PC-9 (cell line): ENCODE measurements at regions not wholly inside any gene's neighbourhood (a gene's known extent, or its start where the extent isn't known, plus 50 kb on each side); places are given as distances from the start of the nearest gene placed in this dataset.

Experiments
- BruUV-seq: library from RNA; stranded (reverse); fragments of 400-500 nt; replicated peaks from 2 replicates; lab custom pipeline; 2021; lab: Mats Ljungman, UMichigan
- CTCF ChIA-PET: fragments of 300-600 bp; sonication (Branson Sonifier 250); formaldehyde crosslinking; loops from one replicate; lab custom pipeline; 2022; ENCODE audit warnings: antibody characterized with exemption; lab: Charles Lee
- POLR2A ChIA-PET: fragments of 300-600 bp; sonication (Branson Sonifier 250); formaldehyde crosslinking; loops from one replicate; lab custom pipeline; 2022; ENCODE audit warnings: antibody characterized with exemption; ENCODE audit not compliant: unreplicated experiment; lab: Charles Lee
- DNase-seq, 2 experiments: peaks; one replicate each; pipeline versions ENCODE4 v3.0.0 to v3.0.0-alpha.2; 2015 to 2022; ENCODE audit warnings: mixed read lengths in 1 of 2
- H2AFZ ChIP-seq: fragments of 200-600 bp; sonication (generic); 2 replicates; pipeline ENCODE4 v1.8.1; 2017; ENCODE audit warnings: antibody characterized with exemption
- H3F3A ChIP-seq: fragments of 200-600 bp; sonication (generic); 2 replicates; pipeline ENCODE4 v1.8.1; 2017; ENCODE audit warnings: antibody characterized with exemption, mild to moderate bottlenecking, low read depth; ENCODE audit not compliant: insufficient read depth
- H3K27ac ChIP-seq: fragments of 200-600 bp; sonication (generic); 2 replicates; pipeline ENCODE4 v1.6.1; 2016; ENCODE audit warnings: mixed run types
- H3K27me3 ChIP-seq: fragments of 200-600 bp; sonication (generic); 2 replicates; pipeline ENCODE4 v1.6.1; 2016; ENCODE audit warnings: low read depth, mixed run types; ENCODE audit not compliant: insufficient read depth
- H3K36me3 ChIP-seq: fragments of 200-600 bp; sonication (generic); 2 replicates; pipeline ENCODE4 v1.6.1; 2016; ENCODE audit warnings: low read depth, mixed run types
- H3K4me1 ChIP-seq: fragments of 200-600 bp; sonication (generic); replicated peaks from 2 replicates; pipeline ENCODE4 v1.6.1; 2016; ENCODE audit warnings: mixed run types; ENCODE audit not compliant: insufficient read depth
- H3K4me2 ChIP-seq: fragments of 200-600 bp; sonication (generic); 2 replicates; pipeline ENCODE4 v1.6.1; 2017; ENCODE audit warnings: mixed run types
- H3K4me3 ChIP-seq: fragments of 200-600 bp; sonication (generic); 2 replicates; pipeline ENCODE4 v1.6.1; 2016; ENCODE audit warnings: mixed run types
- H3K79me2 ChIP-seq: fragments of 200-600 bp; sonication (generic); 2 replicates; pipeline ENCODE4 v1.6.1; 2017; ENCODE audit warnings: low read depth, mixed run types
- H3K9me2 ChIP-seq: fragments of 200-600 bp; sonication (generic); 2 replicates; pipeline ENCODE4 v1.8.1; 2017; ENCODE audit warnings: mild to moderate bottlenecking; ENCODE audit not compliant: insufficient read depth
- H3K9me3 ChIP-seq: fragments of 200-600 bp; sonication (generic); 2 replicates; pipeline ENCODE4 v1.8.1; 2016; ENCODE audit warnings: low read depth; ENCODE audit not compliant: insufficient read depth
- H4K20me1 ChIP-seq: fragments of 200-600 bp; sonication (generic); 2 replicates; pipeline ENCODE4 v1.8.1; 2017; ENCODE audit not compliant: insufficient read depth
- EZH2 ChIP-seq: fragments of 200-600 bp; sonication (generic); IDR thresholded peaks from 2 replicates; pipeline ENCODE4 v1.8.0; 2017; ENCODE audit warnings: antibody characterized with exemption, low read depth
- intact Hi-C: fragments of 100-400 bp; cut with micrococcal nuclease; formaldehyde crosslinking; loops from one replicate; pipeline ENCODE4 v1.10.0; 2022; ENCODE audit not compliant: unreplicated experiment
- TF ChIP-seq, protein P1 (sequence below): fragments of 200-600 bp; sonication (generic); conservative IDR thresholded peaks from 2 replicates; pipeline ENCODE4 v1.6.1; 2017; ENCODE audit warnings: mixed run types, antibody characterized with exemption, mild to moderate bottlenecking, moderate library complexity

DNA sequence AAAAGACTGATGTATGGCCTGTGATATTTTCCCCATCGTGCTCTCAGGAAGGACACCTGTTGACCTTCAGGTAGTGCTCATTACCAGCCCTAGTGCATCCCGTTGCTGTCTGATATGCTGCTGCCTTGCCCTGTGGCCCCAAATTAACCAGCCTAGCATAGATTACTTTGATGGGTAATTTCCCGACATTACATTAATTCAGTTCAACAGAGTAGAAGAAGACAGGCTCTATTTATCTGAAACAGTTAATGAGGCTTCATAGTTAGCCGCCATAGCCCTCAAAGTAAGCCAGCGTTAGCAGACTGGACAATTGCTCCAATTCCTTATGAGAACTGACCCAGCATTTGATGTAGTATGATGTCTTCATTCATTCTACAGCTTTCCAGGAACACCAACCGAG lies 257.6 kb downstream of the OLFM3 start:
- no peak overlapping the region for H3K4me2 ChIP-seq
- CTCF ChIA-PET, result no interaction called here
- DNase-seq, result no peak

DNA sequence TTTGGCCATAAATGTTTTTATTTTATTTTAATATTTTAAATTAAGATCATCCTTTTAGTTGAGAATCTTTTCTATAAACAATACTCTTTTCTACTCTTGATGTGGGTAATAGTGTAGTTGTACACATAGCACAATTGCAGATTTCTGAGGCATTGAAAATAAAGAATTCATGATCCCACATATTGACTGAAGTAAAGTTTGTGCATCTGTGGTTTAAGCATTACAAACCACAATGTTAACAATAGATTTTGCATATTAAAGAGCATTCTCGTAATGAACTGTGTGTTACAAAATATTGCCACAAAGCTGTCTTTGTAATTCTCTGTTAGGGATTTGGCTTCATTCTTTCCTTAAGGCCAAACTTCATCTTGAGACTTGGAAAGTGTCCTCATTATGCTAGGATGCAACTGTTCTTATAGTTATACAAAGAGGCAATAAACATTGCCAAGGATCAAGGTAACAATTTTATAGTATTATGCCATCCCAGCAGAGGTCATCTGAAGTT lies 256.8 kb downstream of the OLFM3 start:
- H3K9me3 ChIP-seq, result no peaks in the 10 kb centered on the region
- BruUV-seq, result no TSS peak
- no peaks in the 10 kb centered on the region for H3K27me3 ChIP-seq
- intact Hi-C loops, result no loop called here
- H3K36me3 ChIP-seq, result no peaks in the 10 kb centered on the region
- H4K20me1 ChIP-seq, result no peaks in the 10 kb centered on the region
- TF ChIP-seq, protein P1, sequence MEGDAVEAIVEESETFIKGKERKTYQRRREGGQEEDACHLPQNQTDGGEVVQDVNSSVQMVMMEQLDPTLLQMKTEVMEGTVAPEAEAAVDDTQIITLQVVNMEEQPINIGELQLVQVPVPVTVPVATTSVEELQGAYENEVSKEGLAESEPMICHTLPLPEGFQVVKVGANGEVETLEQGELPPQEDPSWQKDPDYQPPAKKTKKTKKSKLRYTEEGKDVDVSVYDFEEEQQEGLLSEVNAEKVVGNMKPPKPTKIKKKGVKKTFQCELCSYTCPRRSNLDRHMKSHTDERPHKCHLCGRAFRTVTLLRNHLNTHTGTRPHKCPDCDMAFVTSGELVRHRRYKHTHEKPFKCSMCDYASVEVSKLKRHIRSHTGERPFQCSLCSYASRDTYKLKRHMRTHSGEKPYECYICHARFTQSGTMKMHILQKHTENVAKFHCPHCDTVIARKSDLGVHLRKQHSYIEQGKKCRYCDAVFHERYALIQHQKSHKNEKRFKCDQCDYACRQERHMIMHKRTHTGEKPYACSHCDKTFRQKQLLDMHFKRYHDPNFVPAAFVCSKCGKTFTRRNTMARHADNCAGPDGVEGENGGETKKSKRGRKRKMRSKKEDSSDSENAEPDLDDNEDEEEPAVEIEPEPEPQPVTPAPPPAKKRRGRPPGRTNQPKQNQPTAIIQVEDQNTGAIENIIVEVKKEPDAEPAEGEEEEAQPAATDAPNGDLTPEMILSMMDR, result no peak
- no peak for TF ChIP-seq EZH2
- H3K27ac ChIP-seq, result no peak overlapping the region
- H3F3A ChIP-seq, result no peaks in the 10 kb centered on the region
- DNase-seq, result no peak
- CTCF ChIA-PET, result no interaction called here
- POLR2A ChIA-PET, result no interaction called here
- no peak overlapping the region for H3K4me3 ChIP-seq
- no peak overlapping the region for H2AFZ ChIP-seq
- H3K9me2 ChIP-seq, result no peaks in the 10 kb centered on the region
- H3K79me2 ChIP-seq, result no peaks in the 10 kb centered on the region
- H3K4me1 ChIP-seq, result peaks cover 26% of the 10 kb centered on the region
- no peak overlapping the region for H3K4me2 ChIP-seq

More for the DNA sequence above, 257.6 kb downstream of the OLFM3 start:
- Histone ChIP-seq H2AFZ (no peak overlapping the region), H3K4me3 (no peak overlapping the region), H3K36me3 (no peaks in the 10 kb centered on the region), H3K4me1 (peaks cover 26% of the 10 kb centered on the region), H4K20me1 (no peaks in the 10 kb centered on the region), H3K27me3 (no peaks in the 10 kb centered on the region), H3K79me2 (no peaks in the 10 kb centered on the region), H3K9me2 (no peaks in the 10 kb centered on the region), H3K27ac (no peak overlapping the region), H3K9me3 (no peaks in the 10 kb centered on the region), H3F3A (no peaks in the 10 kb centered on the region)
- intact Hi-C loops, result no loop called here
- no peak for TF ChIP-seq EZH2
- TF ChIP-seq, protein P1, result no peak
- no TSS peak for BruUV-seq
- POLR2A ChIA-PET, result no interaction called here

DNA sequence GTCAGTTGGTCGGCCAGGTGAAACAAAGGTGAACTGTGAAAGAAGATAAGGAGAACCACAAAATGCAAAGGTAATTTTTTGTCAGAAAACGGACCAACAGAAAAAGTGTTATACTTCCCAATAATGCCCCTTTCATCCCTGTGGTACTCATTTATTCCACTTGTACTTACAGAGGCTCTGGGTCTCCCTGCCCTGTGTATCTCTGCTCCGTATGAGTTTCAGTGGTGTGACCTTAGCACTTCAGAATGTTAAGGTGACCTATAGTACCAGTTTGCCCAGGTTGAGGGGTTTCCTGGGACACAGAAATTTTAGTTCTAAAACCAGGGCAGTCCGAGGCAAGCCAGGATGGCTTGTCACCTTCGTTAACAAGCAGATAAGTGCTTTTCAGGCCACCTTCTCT lies 254.8 kb downstream of the OLFM3 start:
- Histone ChIP-seq H3K4me2 (peak overlapping the region; percentile 10), H3K27ac (no peak overlapping the region), H3K9me3 (no peaks in the 10 kb centered on the region), H3F3A (no peaks in the 10 kb centered on the region), H3K4me3 (no peak overlapping the region), H4K20me1 (no peaks in the 10 kb centered on the region), H2AFZ (peak overlapping the region; percentile 53; the same call in 1 of the 2 replicates), H3K4me1 (peaks cover 26% of the 10 kb centered on the region), H3K79me2 (no peaks in the 10 kb centered on the region), H3K27me3 (no peaks in the 10 kb centered on the region), H3K36me3 (no peaks in the 10 kb centered on the region), H3K9me2 (no peaks in the 10 kb centered on the region)
- intact Hi-C loops, result no loop called here
- DNase-seq, result no peak
- CTCF ChIA-PET, result no interaction called here
- POLR2A ChIA-PET, result interaction anchor here (0.6 kb wide), 1 partner anchor 39 kb away, joined by 4 read pairs; no protein-coding TSS in a partner anchor
- no TSS peak for BruUV-seq
- TF ChIP-seq EZH2, result no peak
- TF ChIP-seq, protein P1, result no peak
